Loucy (cell line): ENCODE measurements at regions not wholly inside any gene's neighbourhood (a gene's known extent, or its start where the extent isn't known, plus 50 kb on each side); places are given as distances from the start of the nearest gene placed in this dataset.

Source experiments
- H2AFZ ChIP-seq: fragments of 200-600 bp; sonication (generic); 2 replicates; pipeline ENCODE4 v1.6.0; 2016; ENCODE audit warnings: antibody characterized with exemption, mild to moderate bottlenecking, low read length, moderate library complexity
- H3F3A ChIP-seq: fragments of 200-600 bp; 2 replicates; pipeline ENCODE4 v1.6.0; 2016; ENCODE audit warnings: antibody characterized with exemption, low read depth, mild to moderate bottlenecking
- H3K27me3 ChIP-seq: fragments of 200-600 bp; sonication (generic); 2 replicates; pipeline ENCODE4 v1.6.1; 2014; ENCODE audit warnings: low read length, mild to moderate bottlenecking; ENCODE audit not compliant: insufficient read depth, poor library complexity, severe bottlenecking
- H3K36me3 ChIP-seq: fragments of 200-600 bp; sonication (generic); 2 replicates; pipeline ENCODE4 v1.6.1; 2016; ENCODE audit warnings: low read length; ENCODE audit not compliant: insufficient read depth
- H3K4me1 ChIP-seq: fragments of 200-600 bp; sonication (generic); 2 replicates; pipeline ENCODE4 v1.5.1; 2014; ENCODE audit warnings: low read length, mild to moderate bottlenecking; ENCODE audit not compliant: insufficient read depth, poor library complexity, severe bottlenecking
- H3K4me2 ChIP-seq: fragments of 200-600 bp; sonication (generic); 2 replicates; pipeline ENCODE4 v1.6.0; 2014; ENCODE audit warnings: antibody characterized with exemption, low read length, low read depth, mild to moderate bottlenecking; ENCODE audit not compliant: poor library complexity, severe bottlenecking
- H3K4me3 ChIP-seq: fragments of 200-600 bp; sonication (generic); 2 replicates; pipeline ENCODE4 v1.5.1; 2014; ENCODE audit warnings: low read length, mild to moderate bottlenecking, mixed read lengths; ENCODE audit not compliant: poor library complexity, severe bottlenecking
- H3K79me2 ChIP-seq: fragments of 200-600 bp; sonication (generic); 2 replicates; pipeline ENCODE4 v1.6.1; 2014; ENCODE audit warnings: low read length; ENCODE audit not compliant: insufficient read depth
- H3K9ac ChIP-seq: fragments of 200-600 bp; sonication (generic); 2 replicates; pipeline ENCODE4 v1.6.0; 2014; ENCODE audit warnings: mild to moderate bottlenecking, low read depth, low read length, moderate library complexity; ENCODE audit not compliant: poor library complexity, severe bottlenecking
- H3K9me2 ChIP-seq: fragments of 200-600 bp; sonication (generic); replicated peaks from 2 replicates; pipeline ENCODE4 v1.6.1; 2016; ENCODE audit warnings: low read depth, low read length, mixed read lengths
- H3K9me3 ChIP-seq: fragments of 200-600 bp; sonication (generic); 2 replicates; pipeline ENCODE4 v1.6.1; 2014; ENCODE audit warnings: mild to moderate bottlenecking, antibody characterized with exemption, low read length, low read depth; ENCODE audit not compliant: insufficient read depth
- H4K20me1 ChIP-seq: fragments of 200-600 bp; sonication (generic); 2 replicates; pipeline ENCODE4 v1.6.0; 2014; ENCODE audit warnings: antibody characterized with exemption, low read length, mild to moderate bottlenecking; ENCODE audit not compliant: insufficient read depth, poor library complexity, severe bottlenecking
- EZH2phosphoT487 ChIP-seq: fragments of 200-600 bp; IDR thresholded peaks from 2 replicates; pipeline ENCODE4 v1.6.1; 2018; ENCODE audit warnings: antibody characterized with exemption, mild to moderate bottlenecking, moderate library complexity, borderline replicate concordance
- TF ChIP-seq, protein P1 (sequence below): fragments of 200-600 bp; sonication (generic); conservative IDR thresholded peaks from 2 replicates; pipeline ENCODE4 v1.5.1; 2014; ENCODE audit warnings: mild to moderate bottlenecking, antibody characterized with exemption, low read length

DNA sequence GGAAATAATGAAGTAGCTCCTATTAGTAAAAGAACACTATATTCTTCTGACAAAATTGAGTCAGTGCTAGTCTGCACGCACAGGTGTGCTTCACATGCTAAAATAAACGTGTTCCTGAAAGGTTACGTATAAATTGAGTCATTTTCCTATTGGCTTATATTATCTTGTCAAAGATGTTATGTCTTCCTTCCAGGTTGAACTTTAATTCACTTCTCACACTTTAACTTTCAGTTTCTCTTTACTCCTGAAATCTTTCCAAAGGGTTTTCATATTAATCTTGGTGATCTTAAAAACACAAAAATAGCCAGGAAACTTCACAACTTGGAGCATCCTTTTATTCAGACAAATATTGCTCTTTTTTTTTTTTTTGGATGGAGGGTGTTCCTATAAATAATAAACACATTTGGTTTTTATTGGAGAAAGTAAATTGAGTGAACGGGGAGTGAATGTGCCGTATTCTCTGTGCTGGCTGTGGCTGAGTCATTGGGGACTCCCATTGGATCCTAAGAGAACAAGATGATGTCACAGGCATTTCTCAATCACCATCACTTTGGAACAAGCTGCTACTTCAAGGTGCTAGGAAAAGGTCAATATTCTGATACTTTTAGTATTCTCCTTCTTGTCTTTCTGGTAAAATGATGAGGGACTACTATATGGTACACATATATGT, 150.2 kb upstream of the SPATS2L start:
- Histone ChIP-seq H3K79me2 (no peaks in the 10 kb centered on the region), H3K9ac (no peak overlapping the region), H3F3A (no peaks in the 10 kb centered on the region), H3K4me2 (no peak overlapping the region), H3K27me3 (no peaks in the 10 kb centered on the region), H4K20me1 (no peaks in the 10 kb centered on the region), H3K9me3 (no peaks in the 10 kb centered on the region), H2AFZ (no peak overlapping the region; the same call in 1 of the 2 replicates), H3K36me3 (no peaks in the 10 kb centered on the region), H3K4me1 (no peaks in the 10 kb centered on the region), H3K4me3 (no peak overlapping the region), H3K9me2 (no peaks in the 10 kb centered on the region)
- no peak for TF ChIP-seq EZH2phosphoT487
- TF ChIP-seq, protein P1, sequence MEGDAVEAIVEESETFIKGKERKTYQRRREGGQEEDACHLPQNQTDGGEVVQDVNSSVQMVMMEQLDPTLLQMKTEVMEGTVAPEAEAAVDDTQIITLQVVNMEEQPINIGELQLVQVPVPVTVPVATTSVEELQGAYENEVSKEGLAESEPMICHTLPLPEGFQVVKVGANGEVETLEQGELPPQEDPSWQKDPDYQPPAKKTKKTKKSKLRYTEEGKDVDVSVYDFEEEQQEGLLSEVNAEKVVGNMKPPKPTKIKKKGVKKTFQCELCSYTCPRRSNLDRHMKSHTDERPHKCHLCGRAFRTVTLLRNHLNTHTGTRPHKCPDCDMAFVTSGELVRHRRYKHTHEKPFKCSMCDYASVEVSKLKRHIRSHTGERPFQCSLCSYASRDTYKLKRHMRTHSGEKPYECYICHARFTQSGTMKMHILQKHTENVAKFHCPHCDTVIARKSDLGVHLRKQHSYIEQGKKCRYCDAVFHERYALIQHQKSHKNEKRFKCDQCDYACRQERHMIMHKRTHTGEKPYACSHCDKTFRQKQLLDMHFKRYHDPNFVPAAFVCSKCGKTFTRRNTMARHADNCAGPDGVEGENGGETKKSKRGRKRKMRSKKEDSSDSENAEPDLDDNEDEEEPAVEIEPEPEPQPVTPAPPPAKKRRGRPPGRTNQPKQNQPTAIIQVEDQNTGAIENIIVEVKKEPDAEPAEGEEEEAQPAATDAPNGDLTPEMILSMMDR, result no peak

DNA sequence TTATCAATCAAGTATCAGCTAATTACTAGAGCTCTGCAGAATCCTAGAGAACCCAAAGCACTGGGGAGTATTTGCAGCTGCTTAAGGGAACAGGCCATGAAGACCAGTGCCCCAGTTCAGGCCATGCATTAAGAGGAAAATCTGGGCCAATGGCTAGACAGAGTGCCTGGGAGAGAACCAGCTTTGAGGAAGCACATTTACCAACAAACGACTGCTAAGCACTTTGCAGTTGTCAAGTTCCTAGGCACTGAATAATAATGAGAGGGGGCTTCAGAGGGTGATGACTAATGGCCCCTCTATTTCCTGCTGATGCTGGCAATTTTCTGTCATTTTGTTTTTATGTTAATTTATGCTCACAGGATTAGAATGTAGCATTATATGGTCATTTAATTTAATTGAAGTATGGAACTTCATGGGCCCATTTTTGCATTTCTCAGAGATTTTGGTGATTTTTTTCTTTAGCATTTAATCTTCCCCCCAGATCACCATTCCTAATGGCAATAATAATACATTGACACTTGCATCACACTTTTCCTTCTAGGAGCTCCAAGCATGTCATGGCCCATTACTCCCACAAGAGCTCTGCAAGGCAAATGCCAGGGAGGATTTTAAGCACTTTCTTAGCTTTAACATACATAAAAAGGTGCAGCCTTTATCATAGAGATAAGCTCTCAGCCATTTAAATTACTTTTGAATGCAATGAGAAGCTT, 147.7 kb upstream of the SPATS2L start:
- Histone ChIP-seq H3K9me3 (no peaks in the 10 kb centered on the region), H3K9ac (no peak overlapping the region), H3K4me1 (no peaks in the 10 kb centered on the region), H3K79me2 (no peaks in the 10 kb centered on the region), H3F3A (no peaks in the 10 kb centered on the region), H3K36me3 (no peaks in the 10 kb centered on the region), H3K4me3 (no peak overlapping the region), H2AFZ (no peak overlapping the region), H3K4me2 (no peak overlapping the region), H4K20me1 (no peaks in the 10 kb centered on the region), H3K9me2 (no peaks in the 10 kb centered on the region), H3K27me3 (no peaks in the 10 kb centered on the region)
- no peak for TF ChIP-seq EZH2phosphoT487
- TF ChIP-seq, protein P1, result no peak

DNA sequence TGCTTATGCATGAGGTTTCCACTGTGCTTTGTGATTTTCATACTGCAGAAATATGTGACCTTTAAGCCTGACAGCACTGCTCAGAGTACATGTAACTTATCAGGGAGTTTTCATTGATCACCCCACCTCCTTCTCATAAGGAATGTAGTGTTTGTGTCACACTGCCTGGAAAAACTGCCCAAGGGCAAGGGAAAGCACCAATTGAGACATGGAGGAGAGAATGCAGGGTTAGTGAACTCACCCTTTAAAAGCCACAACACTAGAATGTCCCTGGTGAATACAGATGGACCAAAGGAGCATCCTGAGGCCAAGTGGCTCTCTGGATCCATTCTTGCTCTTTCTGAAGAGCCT, 147.2 kb upstream of the SPATS2L start:
- no peak for TF ChIP-seq EZH2phosphoT487
- TF ChIP-seq, protein P1, result no peak
- no peaks in the 10 kb centered on the region for H3K27me3 ChIP-seq
- H3K4me1 ChIP-seq, result no peaks in the 10 kb centered on the region
- H3K9me2 ChIP-seq, result no peaks in the 10 kb centered on the region
- H3F3A ChIP-seq, result no peaks in the 10 kb centered on the region
- H3K79me2 ChIP-seq, result no peaks in the 10 kb centered on the region
- no peak overlapping the region for H3K4me2 ChIP-seq
- H3K36me3 ChIP-seq, result no peaks in the 10 kb centered on the region
- no peaks in the 10 kb centered on the region for H4K20me1 ChIP-seq
- no peak overlapping the region for H3K4me3 ChIP-seq
- H3K9me3 ChIP-seq, result no peaks in the 10 kb centered on the region
- no peak overlapping the region for H2AFZ ChIP-seq
- H3K9ac ChIP-seq, result no peak overlapping the region
